ENCODE measurements at regions not wholly inside any gene's neighbourhood (a gene's known extent, or its start where the extent isn't known, plus 50 kb on each side); places are given as distances from the start of the nearest gene placed in this dataset.

DNA sequence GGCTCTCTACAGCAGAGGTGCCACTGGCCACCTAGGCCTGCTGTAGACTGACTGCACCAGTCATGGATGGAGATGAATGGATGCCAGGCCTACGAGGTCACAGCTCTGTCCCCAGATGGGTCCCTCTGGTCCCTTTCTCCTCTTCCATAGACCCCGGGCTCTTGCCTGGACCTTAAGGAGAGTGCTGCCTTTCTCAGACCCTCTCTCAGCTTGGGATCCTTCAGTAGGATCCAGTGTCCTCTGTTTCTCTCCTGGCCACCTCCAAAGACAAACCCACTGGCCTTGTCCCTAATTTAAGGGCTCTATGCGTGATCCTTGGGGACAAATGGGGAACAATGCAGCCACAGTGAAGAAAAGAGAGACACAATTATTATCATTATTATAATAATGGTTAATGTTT lies 189.3 kb upstream of the C16orf82 start:
- no peak for DNase-seq (ENCODE audit: low spot score in 2 of 2)
- no peak overlapping the region for H3K4me3 ChIP-seq (ENCODE audit: low read depth, poor library complexity, severe bottlenecking)
- WGBS, 2 donors: 91 to 97% methylated on average over 3 of the region's 3 CpGs
- TF ChIP-seq, protein P1, sequence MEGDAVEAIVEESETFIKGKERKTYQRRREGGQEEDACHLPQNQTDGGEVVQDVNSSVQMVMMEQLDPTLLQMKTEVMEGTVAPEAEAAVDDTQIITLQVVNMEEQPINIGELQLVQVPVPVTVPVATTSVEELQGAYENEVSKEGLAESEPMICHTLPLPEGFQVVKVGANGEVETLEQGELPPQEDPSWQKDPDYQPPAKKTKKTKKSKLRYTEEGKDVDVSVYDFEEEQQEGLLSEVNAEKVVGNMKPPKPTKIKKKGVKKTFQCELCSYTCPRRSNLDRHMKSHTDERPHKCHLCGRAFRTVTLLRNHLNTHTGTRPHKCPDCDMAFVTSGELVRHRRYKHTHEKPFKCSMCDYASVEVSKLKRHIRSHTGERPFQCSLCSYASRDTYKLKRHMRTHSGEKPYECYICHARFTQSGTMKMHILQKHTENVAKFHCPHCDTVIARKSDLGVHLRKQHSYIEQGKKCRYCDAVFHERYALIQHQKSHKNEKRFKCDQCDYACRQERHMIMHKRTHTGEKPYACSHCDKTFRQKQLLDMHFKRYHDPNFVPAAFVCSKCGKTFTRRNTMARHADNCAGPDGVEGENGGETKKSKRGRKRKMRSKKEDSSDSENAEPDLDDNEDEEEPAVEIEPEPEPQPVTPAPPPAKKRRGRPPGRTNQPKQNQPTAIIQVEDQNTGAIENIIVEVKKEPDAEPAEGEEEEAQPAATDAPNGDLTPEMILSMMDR (IDR thresholded peaks at IDR 0.05): no peak
- no peak for TF ChIP-seq POLR2A (IDR thresholded peaks at IDR 0.05)
- intact Hi-C loops (cut with DNase I; ENCODE audit: low total_unique reads): no loop called here

DNA sequence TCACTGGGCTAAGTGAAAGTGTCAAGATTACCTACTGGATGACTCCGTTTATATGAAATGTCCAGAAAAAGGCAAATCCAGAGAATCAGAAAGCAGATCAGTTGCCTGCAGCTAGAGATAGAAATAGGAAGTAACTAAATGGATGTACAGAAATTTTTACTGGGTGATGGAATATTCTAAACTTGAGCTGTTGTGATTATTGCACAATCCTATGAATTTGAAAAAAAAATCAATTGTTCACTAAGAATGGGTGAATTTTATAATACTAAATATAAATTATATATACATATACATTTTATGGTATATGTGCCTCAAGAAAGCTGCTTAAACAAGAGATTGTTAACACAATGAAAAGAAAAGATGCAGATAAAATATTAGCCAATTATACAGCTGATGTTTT lies 181.1 kb upstream of the C16orf82 start:
- intact Hi-C loops (cut with DNase I; ENCODE audit: low total_unique reads): no loop called here
- DNase-seq (ENCODE audit: low spot score in 2 of 2): no peak
- WGBS, 2 donors: 76 to 87% methylated on average over 1 of the region's 1 CpG
- TF ChIP-seq POLR2A (IDR thresholded peaks at IDR 0.05): no peak
- TF ChIP-seq, protein P1 (IDR thresholded peaks at IDR 0.05): no peak
- H3K4me3 ChIP-seq (ENCODE audit: low read depth, poor library complexity, severe bottlenecking): no peak overlapping the region

DNA sequence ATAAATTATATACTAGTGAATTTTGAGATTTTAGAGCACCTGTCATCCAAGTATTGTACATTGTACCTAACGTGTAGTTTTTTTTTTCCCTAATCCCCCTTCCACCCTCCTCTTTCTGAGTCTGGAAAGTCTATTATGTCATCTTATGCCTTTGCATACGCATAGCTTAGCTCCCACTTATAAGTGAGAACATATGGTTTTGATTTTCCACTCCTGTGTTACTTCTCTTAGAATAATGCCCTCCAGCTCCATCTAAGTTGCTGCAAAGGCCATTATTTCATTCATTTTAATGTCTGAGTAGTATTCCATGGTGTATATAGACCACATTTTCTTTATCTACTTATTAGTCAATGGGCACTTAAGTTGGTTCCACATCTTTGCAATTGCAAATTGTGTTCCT lies 177.0 kb upstream of the C16orf82 start:
- H3K4me3 ChIP-seq (ENCODE audit: low read depth, poor library complexity, severe bottlenecking): no peak overlapping the region
- 50 to 57% methylated on average over 2 of the region's 2 CpGs for WGBS, 2 donors
- intact Hi-C loops (cut with DNase I; ENCODE audit: low total_unique reads): no loop called here
- DNase-seq (ENCODE audit: low spot score in 2 of 2): no peak
- TF ChIP-seq, protein P1 (IDR thresholded peaks at IDR 0.05): no peak
- no peak for TF ChIP-seq POLR2A (IDR thresholded peaks at IDR 0.05)

DNA sequence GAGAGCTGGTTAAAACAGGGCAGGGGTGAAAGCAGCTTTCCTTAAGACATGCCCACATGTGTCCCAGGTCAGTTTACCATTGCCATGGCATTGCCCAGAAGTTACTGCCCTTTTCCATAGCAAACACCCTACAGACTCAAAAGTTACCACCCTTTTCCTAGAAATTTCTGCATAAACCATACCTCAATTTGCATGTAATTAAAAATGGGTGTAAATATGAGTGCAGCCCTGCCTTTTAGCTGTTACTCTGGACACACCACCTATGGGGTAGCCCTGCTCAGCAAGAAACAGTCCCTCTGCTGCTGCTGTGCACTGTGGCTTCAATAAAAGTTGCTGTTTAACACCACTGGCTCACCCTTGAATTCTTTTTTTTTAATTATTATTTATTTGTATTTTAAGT lies 168.5 kb upstream of the C16orf82 start:
- intact Hi-C loops (cut with DNase I; ENCODE audit: low total_unique reads): no loop called here
- no peak overlapping the region for H3K4me3 ChIP-seq (ENCODE audit: low read depth, poor library complexity, severe bottlenecking)
- no peak for DNase-seq (ENCODE audit: low spot score in 2 of 2)
- TF ChIP-seq POLR2A (IDR thresholded peaks at IDR 0.05): no peak
- TF ChIP-seq, protein P1 (IDR thresholded peaks at IDR 0.05): no peak

DNA sequence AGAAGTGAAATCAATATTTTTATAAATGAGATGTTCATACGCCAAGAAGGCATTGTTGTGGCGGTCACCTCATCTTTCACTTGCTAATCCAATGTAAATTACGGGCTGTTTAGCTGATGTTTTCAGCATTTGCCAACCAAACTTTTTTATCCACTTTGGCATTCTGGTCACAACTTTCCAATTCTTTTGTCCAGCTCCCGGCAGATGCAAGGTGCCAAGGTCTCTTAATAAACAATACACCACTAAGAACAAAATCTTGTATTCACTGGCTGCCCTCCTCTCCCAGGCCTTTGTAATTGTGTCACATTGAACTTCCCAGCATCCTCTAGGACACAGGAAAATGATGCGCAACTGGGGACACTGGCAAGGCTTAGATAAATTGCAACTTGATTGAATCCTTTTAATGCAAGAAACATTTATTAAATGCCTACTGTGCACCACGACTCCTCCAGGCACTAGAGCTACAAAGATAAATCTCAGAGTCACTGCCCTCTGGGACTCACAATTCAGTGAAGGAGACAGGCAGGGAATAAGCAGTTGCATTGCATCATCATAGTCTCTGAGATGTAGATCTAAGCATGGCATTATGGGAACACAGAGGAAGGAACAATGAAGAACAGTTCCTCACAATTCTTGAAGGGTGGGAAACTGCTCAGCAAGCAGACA lies 165.4 kb upstream of the C16orf82 start:
- intact Hi-C loops (cut with DNase I; ENCODE audit: low total_unique reads): no loop called here
- no peak overlapping the region for H3K4me3 ChIP-seq (ENCODE audit: low read depth, poor library complexity, severe bottlenecking)
- TF ChIP-seq POLR2A (IDR thresholded peaks at IDR 0.05): no peak
- TF ChIP-seq, protein P1 (IDR thresholded peaks at IDR 0.05): no peak
- DNase-seq (ENCODE audit: low spot score in 2 of 2): no peak
- 87 to 88% methylated on average over 6 of the region's 6 CpGs for WGBS, 2 donors

DNA sequence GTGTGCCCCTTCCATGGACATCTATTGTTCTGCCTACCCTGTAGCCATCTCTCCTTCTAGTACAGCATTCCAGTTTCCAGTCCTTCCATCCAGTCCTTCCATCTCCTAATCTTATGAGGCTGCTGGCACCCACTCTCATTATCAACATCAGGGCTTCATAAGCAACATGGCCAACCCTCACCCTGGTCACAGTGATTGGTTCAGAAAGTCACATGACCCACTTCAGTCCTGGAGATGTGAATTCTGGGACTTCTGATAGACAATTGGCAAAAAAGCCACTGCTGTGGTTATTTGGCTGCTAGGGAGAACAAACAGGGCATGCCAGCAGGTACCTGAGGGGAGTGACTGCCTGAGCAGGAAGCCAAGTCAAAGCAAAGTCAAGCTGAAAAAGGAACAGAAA lies 164.7 kb upstream of the C16orf82 start:
- no peak for DNase-seq (ENCODE audit: low spot score in 2 of 2)

More for the DNA sequence above, 164.7 kb upstream of the C16orf82 start:
- intact Hi-C loops (cut with DNase I; ENCODE audit: low total_unique reads): no loop called here
- H3K4me3 ChIP-seq (ENCODE audit: low read depth, poor library complexity, severe bottlenecking): no peak overlapping the region
- TF ChIP-seq, protein P1 (IDR thresholded peaks at IDR 0.05): no peak
- TF ChIP-seq POLR2A (IDR thresholded peaks at IDR 0.05): no peak
